ENCODE measurements at regions not wholly inside any gene's neighbourhood (a gene's known extent, or its start where the extent isn't known, plus 50 kb on each side); places are given as distances from the start of the nearest gene placed in this dataset.

- Mint-ChIP-seq H3K27ac (no peak overlapping the region), H3K4me3 (no peak overlapping the region)
Measured at GRCh38 chr13:106696140-106696539, 128.2 kb upstream of the ARGLU1 start.

DNA sequence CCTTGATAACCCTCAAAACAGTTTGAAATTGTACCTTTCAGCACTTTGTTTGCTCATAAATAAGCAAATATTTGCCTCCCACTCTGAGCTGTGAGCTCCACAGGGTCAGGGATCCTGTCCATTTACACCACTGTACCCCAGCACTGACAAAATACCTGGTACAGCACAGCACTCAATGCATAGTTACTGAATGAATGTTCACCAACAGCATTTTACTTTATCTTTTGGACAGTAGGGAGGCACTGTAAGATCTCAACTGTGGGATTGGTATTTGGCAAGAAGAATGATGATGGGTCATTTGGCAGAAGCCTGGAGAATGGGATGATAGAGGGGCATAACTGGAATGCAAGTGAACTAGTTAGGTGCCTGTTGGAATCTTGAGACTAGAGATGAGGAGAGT, 127.2 kb upstream of the ARGLU1 start:
- Mint-ChIP-seq H3K36me3 (ENCODE audit: low read depth) (no peaks in the 10 kb centered on the region), H3K9me3 (no peaks in the 10 kb centered on the region), H3K4me3 (no peak overlapping the region), H3K27ac (no peak overlapping the region), H3K4me1 (no peaks in the 10 kb centered on the region), H3K27me3 (no peaks in the 10 kb centered on the region)
- ATAC-seq (replicated peaks), result no peak

More at GRCh38 chr13:106696140-106696539, 128.2 kb upstream of the ARGLU1 start:
- Mint-ChIP-seq H3K4me1 (no peaks in the 10 kb centered on the region), H3K9me3 (no peaks in the 10 kb centered on the region), H3K36me3 (ENCODE audit: low read depth) (no peaks in the 10 kb centered on the region), H3K27me3 (no peaks in the 10 kb centered on the region)
- ATAC-seq (replicated peaks), result no peak

GRCh38 chr13:106691861-106692260, 123.9 kb upstream of the ARGLU1 start:
- Mint-ChIP-seq H3K36me3 (ENCODE audit: low read depth) (no peaks in the 10 kb centered on the region), H3K9me3 (no peaks in the 10 kb centered on the region), H3K4me3 (no peak overlapping the region), H3K27me3 (no peaks in the 10 kb centered on the region), H3K4me1 (no peaks in the 10 kb centered on the region), H3K27ac (no peak overlapping the region)
- ATAC-seq (replicated peaks), result no peak

DNA sequence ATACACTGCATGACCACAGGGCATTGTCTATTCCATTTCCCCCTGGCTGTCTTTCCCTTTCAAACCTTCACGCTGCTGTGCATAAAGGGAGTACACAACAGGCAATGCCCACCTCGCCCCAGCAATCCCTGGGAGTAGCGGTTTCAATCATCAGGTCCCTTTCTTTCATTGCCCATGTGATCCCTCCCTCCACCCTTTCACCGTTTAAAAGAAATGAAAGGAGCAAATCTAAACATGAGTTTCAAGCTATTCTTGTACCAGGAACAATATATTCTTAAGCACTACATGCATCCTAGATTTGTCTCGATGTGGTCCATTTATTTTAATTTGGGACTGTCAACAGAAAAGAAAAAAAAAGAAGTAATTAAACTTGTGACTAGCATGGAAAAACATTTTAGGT, 123.4 kb upstream of the ARGLU1 start:
- H3K4me1 Mint-ChIP-seq, result no peaks in the 10 kb centered on the region
- no peak for ATAC-seq (replicated peaks)
- H3K4me3 Mint-ChIP-seq, result no peak overlapping the region
- H3K27ac Mint-ChIP-seq, result no peak overlapping the region
- no peaks in the 10 kb centered on the region for H3K27me3 Mint-ChIP-seq
- no peaks in the 10 kb centered on the region for H3K36me3 Mint-ChIP-seq (ENCODE audit: low read depth)
- no peaks in the 10 kb centered on the region for H3K9me3 Mint-ChIP-seq

GRCh38 chr13:106690779-106691178, 122.8 kb upstream of the ARGLU1 start:
- Mint-ChIP-seq H3K4me1 (no peaks in the 10 kb centered on the region), H3K36me3 (ENCODE audit: low read depth) (no peaks in the 10 kb centered on the region), H3K4me3 (no peak overlapping the region), H3K27ac (no peak overlapping the region), H3K27me3 (peaks cover 3% of the 10 kb centered on the region), H3K9me3 (no peaks in the 10 kb centered on the region)
- no peak for ATAC-seq (replicated peaks)

DNA sequence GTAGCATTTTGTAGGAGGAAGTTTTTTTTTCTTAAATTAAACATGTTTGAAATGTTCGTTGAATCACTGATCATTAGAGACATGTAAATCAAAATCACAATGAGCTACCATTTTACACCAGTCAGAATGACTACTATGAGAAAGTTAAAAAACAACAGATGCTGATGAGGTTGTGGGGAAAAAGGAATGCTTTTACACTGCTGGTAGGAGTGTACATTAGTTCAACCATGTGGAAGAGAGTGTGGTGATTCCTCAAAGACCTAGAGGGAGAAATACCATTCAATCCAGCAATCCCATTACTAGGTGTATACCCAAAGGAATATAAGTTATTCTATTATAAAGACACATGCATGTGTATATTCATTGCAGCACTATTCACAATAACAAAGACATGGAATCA, 122.0 kb upstream of the ARGLU1 start:
- H3K4me1 Mint-ChIP-seq, result no peaks in the 10 kb centered on the region
- peaks cover 3% of the 10 kb centered on the region for H3K27me3 Mint-ChIP-seq
- no peaks in the 10 kb centered on the region for H3K9me3 Mint-ChIP-seq
- ATAC-seq (replicated peaks), result no peak
- no peak overlapping the region for H3K27ac Mint-ChIP-seq
- H3K36me3 Mint-ChIP-seq (ENCODE audit: low read depth), result no peaks in the 10 kb centered on the region
- no peak overlapping the region for H3K4me3 Mint-ChIP-seq

- no peaks in the 10 kb centered on the region for H3K4me1 Mint-ChIP-seq
- no peaks in the 10 kb centered on the region for H3K36me3 Mint-ChIP-seq (ENCODE audit: low read depth)
- H3K27ac Mint-ChIP-seq, result no peak overlapping the region
- ATAC-seq (replicated peaks), result no peak
- no peaks in the 10 kb centered on the region for H3K9me3 Mint-ChIP-seq
- no peak overlapping the region for H3K4me3 Mint-ChIP-seq
- peaks cover 3% of the 10 kb centered on the region for H3K27me3 Mint-ChIP-seq
Measured at GRCh38 chr13:106688940-106689339, 121.0 kb upstream of the ARGLU1 start.

- no peak for ATAC-seq (replicated peaks)
- Mint-ChIP-seq H3K9me3 (no peaks in the 10 kb centered on the region), H3K4me3 (no peak overlapping the region), H3K4me1 (no peaks in the 10 kb centered on the region), H3K27me3 (peaks cover 13% of the 10 kb centered on the region), H3K36me3 (ENCODE audit: low read depth) (no peaks in the 10 kb centered on the region), H3K27ac (no peak overlapping the region)
Measured at GRCh38 chr13:106686163-106686562, 118.2 kb upstream of the ARGLU1 start.

GRCh38 chr13:106685143-106685542, 117.2 kb upstream of the ARGLU1 start:
- Mint-ChIP-seq H3K4me1 (no peaks in the 10 kb centered on the region), H3K27ac (no peak overlapping the region), H3K4me3 (no peak overlapping the region), H3K9me3 (no peaks in the 10 kb centered on the region), H3K27me3 (peaks cover 19% of the 10 kb centered on the region), H3K36me3 (ENCODE audit: low read depth) (no peaks in the 10 kb centered on the region)
- no peak for ATAC-seq (replicated peaks)

- H3K27ac Mint-ChIP-seq, result no peak overlapping the region
- no peaks in the 10 kb centered on the region for H3K4me1 Mint-ChIP-seq
- H3K27me3 Mint-ChIP-seq, result peaks cover 19% of the 10 kb centered on the region
- no peak for ATAC-seq (replicated peaks)
- H3K9me3 Mint-ChIP-seq, result no peaks in the 10 kb centered on the region
- H3K36me3 Mint-ChIP-seq (ENCODE audit: low read depth), result no peaks in the 10 kb centered on the region
- H3K4me3 Mint-ChIP-seq, result no peak overlapping the region
Measured at GRCh38 chr13:106683918-106684317, 116.0 kb upstream of the ARGLU1 start.

GRCh38 chr13:106683179-106683578, 115.2 kb upstream of the ARGLU1 start:
- peaks cover 20% of the 10 kb centered on the region for H3K27me3 Mint-ChIP-seq
- no peak overlapping the region for H3K4me3 Mint-ChIP-seq
- H3K9me3 Mint-ChIP-seq, result no peaks in the 10 kb centered on the region
- no peak overlapping the region for H3K27ac Mint-ChIP-seq
- H3K36me3 Mint-ChIP-seq (ENCODE audit: low read depth), result no peaks in the 10 kb centered on the region
- H3K4me1 Mint-ChIP-seq, result no peaks in the 10 kb centered on the region
- ATAC-seq (replicated peaks), result no peak

- H3K27me3 Mint-ChIP-seq, result peaks cover 21% of the 10 kb centered on the region
- H3K4me3 Mint-ChIP-seq, result no peak overlapping the region
- ATAC-seq (replicated peaks), result no peak
- H3K4me1 Mint-ChIP-seq, result no peaks in the 10 kb centered on the region
- H3K27ac Mint-ChIP-seq, result no peak overlapping the region
- H3K36me3 Mint-ChIP-seq (ENCODE audit: low read depth), result no peaks in the 10 kb centered on the region
- H3K9me3 Mint-ChIP-seq, result no peaks in the 10 kb centered on the region
Measured at GRCh38 chr13:106681997-106682396, 114.1 kb upstream of the ARGLU1 start.

- Mint-ChIP-seq H3K27ac (no peak overlapping the region), H3K27me3 (peaks cover 21% of the 10 kb centered on the region)
- ATAC-seq (replicated peaks), result no peak
Measured at GRCh38 chr13:106681536-106681935, 113.6 kb upstream of the ARGLU1 start.

GRCh38 chr13:106680796-106681472, 113.0 kb upstream of the ARGLU1 start:
- H3K4me1 Mint-ChIP-seq, result no peaks in the 10 kb centered on the region
- H3K27me3 Mint-ChIP-seq, result peaks cover 20% of the 10 kb centered on the region
- no peak overlapping the region for H3K4me3 Mint-ChIP-seq
- H3K27ac Mint-ChIP-seq, result no peak overlapping the region
- H3K9me3 Mint-ChIP-seq, result no peaks in the 10 kb centered on the region
- no peak for ATAC-seq (replicated peaks)
- no peaks in the 10 kb centered on the region for H3K36me3 Mint-ChIP-seq (ENCODE audit: low read depth)

More at GRCh38 chr13:106681536-106681935, 113.6 kb upstream of the ARGLU1 start:
- no peaks in the 10 kb centered on the region for H3K9me3 Mint-ChIP-seq
- H3K4me3 Mint-ChIP-seq, result no peak overlapping the region
- no peaks in the 10 kb centered on the region for H3K36me3 Mint-ChIP-seq (ENCODE audit: low read depth)
- H3K4me1 Mint-ChIP-seq, result no peaks in the 10 kb centered on the region

DNA sequence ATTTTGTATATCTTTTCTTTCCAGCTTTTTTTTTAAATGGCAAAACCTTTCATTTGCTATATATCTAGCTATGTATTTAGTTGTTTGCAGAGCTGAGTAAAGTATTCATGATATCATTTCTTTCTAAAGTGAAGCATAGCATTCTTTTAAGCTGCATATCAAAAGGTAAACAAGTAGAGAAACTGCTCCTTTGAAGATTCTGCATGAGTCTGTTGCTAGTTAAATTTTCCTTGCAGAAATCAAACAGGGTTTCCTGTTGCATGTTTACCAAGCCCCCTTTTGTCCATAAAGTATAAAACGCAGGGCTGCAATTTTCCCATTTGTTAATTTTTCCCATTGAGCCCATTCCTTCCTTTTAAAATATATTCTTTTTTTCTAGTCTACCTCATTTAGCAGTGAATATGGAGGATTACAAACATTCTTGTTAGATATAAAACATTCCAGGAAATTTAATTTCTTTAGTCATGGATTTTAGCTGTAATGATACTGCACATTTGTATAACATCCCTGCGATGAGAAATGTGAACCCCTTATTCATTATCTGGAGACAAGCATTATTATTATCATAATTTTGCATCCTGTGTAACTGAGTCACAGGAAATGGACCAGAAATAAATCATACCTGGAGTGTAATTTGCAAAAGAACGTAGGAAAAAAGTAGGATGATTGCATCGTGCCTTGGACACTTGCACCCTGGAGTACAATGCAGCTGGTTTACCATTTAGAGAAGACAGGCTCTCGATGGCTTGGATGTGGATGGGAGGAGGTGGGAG, 110.9 kb upstream of the ARGLU1 start:
- H3K4me3 Mint-ChIP-seq, result no peak overlapping the region
- no peak for ATAC-seq (replicated peaks)
- no peaks in the 10 kb centered on the region for H3K4me1 Mint-ChIP-seq
- no peaks in the 10 kb centered on the region for H3K36me3 Mint-ChIP-seq (ENCODE audit: low read depth)
- peaks cover 23% of the 10 kb centered on the region for H3K27me3 Mint-ChIP-seq
- no peaks in the 10 kb centered on the region for H3K9me3 Mint-ChIP-seq
- no peak overlapping the region for H3K27ac Mint-ChIP-seq

All from activated T-helper 17 cell treated with anti-CD3 and anti-CD28 coated beads, Interleukin-2, amount 50 U/mL, for 72 hours (primary cell).